HG03175 (cell line): ENCODE measurements at regions not wholly inside any gene's neighbourhood (a gene's known extent, or its start where the extent isn't known, plus 50 kb on each side); places are given as distances from the start of the nearest gene placed in this dataset.

Experiments used
- ATAC-seq: cut with Tn5 transposase; IDR thresholded peaks from one replicate; pipeline ENCODE4 v1.9.1; 2021; ENCODE audit warnings: mild to moderate bottlenecking, moderate library complexity; ENCODE audit not compliant: unreplicated experiment

DNA sequence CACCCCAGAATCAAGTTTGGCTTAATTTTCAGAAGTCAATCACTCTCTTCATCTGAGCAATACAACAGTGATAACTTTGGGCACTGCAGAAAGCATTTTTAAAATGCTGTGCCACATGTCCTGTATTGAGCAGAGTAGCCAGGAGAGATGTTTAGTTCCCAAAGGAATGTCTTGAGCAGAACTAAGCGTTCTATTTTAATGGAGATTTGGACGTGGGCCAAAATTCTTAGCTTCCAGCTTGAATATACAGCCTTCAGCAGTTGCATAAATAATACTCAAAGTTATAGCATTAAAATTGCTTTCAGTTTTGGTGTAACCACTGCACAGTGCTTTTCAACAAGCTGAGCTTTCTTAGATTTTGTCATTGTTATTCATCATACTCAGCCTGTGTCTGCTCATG, 679.2 kb downstream of the NLGN4X start:
- ATAC-seq: no peak

- ATAC-seq: no peak
These were observed 691.6 kb downstream of the NLGN4X start for GRCh38 chrX:5537098-5537497.

- ATAC-seq: no peak
These were observed 692.4 kb downstream of the NLGN4X start for GRCh38 chrX:5536261-5536660.

DNA sequence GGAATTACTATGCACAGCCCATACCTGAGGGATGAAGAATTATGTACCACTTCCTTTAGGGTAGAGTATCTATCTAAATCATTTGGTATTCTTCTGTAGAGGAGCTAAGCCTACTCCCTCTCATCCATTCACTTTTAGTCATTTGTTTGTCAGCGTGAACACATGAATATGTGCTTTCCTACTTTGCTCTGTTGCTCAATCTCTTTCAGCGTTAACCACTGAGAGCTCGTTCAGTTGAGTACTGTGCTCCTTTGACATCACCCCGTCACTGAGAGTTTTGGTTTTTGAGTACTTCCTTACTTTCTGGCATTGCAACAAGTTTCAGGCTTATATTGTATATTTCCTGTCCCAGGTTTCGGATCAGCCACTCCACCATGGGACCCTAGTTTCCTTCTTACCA, 700.6 kb downstream of the NLGN4X start:
- ATAC-seq: no peak

DNA sequence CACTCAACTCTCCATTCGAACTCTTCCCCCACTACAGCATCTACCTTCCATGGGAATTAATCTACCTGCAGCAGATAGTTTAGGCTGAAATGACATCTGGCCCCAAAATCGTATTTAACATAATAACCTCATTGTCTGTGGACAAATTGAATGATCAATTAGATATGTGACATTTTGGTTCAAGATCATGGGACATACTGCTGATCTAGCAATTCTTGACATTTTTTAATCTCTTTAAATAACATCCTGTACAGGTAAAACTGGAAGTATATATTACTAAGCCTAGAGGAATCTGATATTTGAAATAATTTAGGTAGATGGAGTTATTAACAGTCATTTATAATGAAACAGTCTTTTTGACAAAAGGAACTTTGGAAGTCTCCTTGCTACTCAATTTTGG, 702.5 kb downstream of the NLGN4X start:
- no peak for ATAC-seq

- no peak for ATAC-seq
These were observed 737.7 kb downstream of the NLGN4X start for GRCh38 chrX:5490786-5491563.

DNA sequence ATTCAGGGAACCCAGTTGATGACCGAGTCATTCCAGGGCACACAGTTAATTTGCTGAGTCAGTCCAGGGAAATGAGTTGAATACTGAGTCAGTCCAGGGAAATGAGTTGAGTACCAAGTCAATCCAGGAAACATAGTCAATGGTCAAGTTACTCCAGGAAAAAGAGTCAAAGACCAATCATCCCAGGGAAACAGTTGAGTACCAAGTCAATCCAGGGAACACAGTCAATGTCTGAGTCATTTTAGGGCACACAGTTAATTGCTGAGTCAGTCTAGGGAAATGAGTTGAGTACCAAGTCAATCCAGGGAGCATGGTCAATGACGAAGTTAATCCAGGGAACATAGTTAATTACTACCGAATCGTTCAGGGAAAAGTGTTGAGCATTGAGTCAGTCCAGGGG, 754.4 kb downstream of the NLGN4X start:
- ATAC-seq: no peak

GRCh38 chrX:5458300-5458842, 770.3 kb downstream of the NLGN4X start:
- no peak for ATAC-seq

GRCh38 chrX:5449323-5449722, 779.3 kb downstream of the NLGN4X start:
- no peak for ATAC-seq

DNA sequence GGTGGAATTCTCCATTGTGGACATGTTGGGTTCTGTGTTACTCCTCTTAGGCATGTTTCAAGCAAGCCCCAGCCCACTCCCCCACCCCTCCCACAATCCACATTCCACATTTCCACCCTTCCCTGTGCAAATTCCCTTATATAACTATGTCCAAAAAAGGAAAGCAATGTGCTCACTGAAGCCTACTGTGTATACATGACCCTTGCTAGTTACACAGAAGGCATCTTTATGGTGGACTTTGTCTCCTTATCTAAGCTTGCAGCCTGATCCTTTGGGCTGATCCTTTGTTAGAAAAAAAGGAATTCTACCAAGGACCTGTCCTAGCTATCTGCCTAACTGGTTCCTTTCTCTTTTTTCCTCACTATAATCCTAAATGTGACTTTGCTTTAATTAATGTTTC, 796.8 kb downstream of the NLGN4X start:
- ATAC-seq: no peak

GRCh38 chrX:5425119-5425518, 803.5 kb downstream of the NLGN4X start:
- no peak for ATAC-seq

DNA sequence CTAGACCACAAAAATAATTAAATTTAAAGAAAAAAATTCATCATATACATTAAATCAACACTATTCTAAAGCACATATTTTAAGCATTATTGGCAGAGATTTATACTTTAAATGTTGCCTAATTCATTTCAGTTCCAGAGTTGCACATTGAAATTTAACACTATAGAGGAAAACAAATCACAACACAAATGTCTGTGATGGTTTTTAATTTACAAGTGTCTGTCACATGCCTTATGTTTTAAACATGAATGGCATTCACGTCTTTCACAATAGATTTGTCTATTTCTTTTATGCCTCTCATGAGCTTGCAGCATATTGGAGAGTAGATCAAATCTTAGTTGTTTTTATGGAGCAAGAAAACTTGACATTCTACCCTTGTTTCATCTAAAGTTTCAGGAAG, 811.3 kb downstream of the NLGN4X start:
- ATAC-seq: no peak

DNA sequence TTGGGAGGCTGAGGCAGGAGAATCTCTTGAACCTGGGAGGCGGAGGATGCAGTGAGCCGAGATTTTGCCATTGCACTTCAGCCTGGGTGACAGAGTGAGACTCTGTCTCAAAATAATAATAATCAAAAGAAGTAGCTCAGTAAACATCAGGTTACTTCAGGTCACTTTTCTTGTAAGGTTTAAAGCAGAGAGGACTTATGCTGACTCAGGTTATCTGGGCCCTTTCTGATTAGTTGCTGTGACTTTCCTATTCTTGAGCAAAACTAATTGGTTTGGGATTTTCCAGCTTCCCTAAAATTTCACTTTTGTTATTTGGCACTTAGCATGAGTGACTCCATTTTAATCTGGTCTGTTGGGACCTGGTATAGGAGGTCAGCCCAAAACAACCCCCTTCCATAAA, 812.9 kb downstream of the NLGN4X start:
- no peak for ATAC-seq

GRCh38 chrX:5409106-5409505, 819.6 kb downstream of the NLGN4X start:
- no peak for ATAC-seq

DNA sequence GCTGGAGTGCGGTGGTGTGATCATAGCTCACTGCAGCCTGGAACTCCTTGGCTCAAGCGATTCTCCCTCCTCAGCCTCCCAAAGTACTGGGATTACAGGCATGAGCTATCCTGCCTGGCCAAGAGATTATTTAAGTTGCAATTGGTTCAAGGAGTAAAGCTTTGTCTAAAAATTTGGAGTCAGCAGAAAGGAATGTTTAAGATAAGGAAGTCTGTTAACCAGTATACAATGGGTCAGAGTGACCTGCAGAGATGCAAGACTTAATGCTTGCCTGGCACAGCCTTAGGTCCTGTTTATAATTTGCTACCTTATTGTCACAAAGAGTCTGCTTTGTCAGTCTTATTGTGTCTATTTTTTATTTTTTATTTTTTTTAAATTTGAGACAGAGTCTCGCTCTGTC, 826.2 kb downstream of the NLGN4X start:
- ATAC-seq: no peak

GRCh38 chrX:5399403-5399802, 829.3 kb downstream of the NLGN4X start:
- no peak for ATAC-seq

DNA sequence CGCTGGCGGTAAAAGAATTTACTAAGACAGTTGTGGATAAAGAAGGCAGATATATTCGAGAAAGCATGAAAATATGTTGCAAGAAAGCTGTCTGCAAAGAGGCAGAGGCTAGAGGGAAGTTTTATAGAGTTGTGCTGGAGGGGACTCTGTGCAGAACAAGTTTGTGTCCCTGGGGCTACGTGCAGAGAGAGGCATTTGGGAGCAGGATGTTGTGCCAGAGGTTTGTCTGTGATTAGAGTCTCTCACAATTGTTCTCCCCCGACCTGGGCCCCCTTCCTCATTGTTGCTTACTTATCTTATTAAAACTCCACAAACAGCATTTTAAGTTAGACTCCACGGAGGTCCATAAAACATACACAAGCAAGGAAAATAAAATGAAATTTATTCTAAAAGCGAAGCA, 831.3 kb downstream of the NLGN4X start:
- ATAC-seq: no peak

DNA sequence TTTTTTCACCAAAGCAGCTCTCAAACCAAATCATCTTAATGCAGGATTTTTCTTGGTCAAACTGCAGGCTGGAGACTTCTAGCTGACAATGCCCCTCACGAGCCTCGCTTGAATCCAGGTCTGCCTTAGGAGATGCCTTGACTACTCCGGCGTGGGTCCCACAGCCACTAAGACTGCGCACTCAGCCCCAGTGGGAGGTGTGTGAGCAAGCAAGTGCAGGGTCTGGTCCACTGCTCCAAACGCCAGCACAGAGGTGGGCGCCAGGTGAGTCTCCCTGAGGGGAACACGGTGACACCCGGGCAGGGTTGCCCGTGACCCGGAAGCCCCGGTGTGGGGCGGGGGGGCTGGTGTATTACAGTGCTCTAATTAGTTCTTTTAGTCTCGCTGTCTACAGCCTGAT, 838.3 kb downstream of the NLGN4X start:
- no peak for ATAC-seq

- ATAC-seq: no peak
These were observed 840.6 kb downstream of the NLGN4X start for GRCh38 chrX:5388087-5388486.

GRCh38 chrX:5380426-5380825, 848.2 kb downstream of the NLGN4X start:
- no peak for ATAC-seq

DNA sequence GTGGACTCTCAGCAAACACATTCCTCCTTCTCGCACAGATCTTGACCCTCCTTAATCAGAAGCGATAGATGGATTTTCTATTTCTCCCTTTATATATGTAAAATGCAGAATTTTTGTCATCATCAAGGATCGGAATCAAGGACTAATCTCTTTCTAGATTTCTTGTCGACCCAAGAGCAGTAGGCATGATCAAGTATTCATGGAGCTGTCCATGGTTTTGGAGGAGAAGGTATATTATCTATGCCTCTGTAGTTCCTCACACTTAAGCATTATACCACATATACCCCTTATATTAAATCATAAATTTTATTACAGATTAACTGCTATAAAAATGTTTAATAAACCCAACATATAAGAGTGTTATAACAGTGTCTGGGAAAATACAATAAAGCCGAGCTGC, 886.8 kb downstream of the NLGN4X start:
- ATAC-seq: no peak

DNA sequence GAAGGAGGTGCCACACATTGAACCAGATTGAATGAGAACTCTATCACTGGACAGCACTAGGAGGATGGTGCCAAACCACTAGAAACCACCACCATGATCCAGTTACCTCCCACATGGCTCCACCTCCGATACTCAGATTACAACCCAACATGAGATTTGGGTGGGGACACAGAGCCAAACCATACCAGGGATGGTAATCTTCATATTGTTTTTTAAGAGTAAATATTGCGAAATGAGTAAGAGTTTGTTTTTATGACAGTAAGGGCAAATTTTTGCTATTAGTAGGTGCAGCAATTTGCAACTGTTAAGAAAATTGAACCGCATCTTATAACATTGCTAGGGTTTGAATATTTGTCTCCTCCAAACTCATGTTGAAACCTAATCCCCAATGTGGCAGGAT, 891.5 kb downstream of the NLGN4X start:
- ATAC-seq: no peak

- no peak for ATAC-seq
These were observed 904.1 kb downstream of the NLGN4X start for GRCh38 chrX:5324546-5324945.
